Right lobe of liver (tissue), 6 donors: ENCODE measurements at regions not wholly inside any gene's neighbourhood (a gene's known extent, or its start where the extent isn't known, plus 50 kb on each side); places are given as distances from the start of the nearest gene placed in this dataset.

Experiments used
- ATAC-seq, 4 donors: fragments of 200-7000 bp; cut with Tn5 transposase; one replicate each; pipeline ENCODE4 v1.9.1; 2020; ENCODE audit warnings: mild to moderate bottlenecking in 4 of 4, moderate library complexity in 4 of 4
- DNase-seq, 3 donors: peaks; one replicate each; pipeline ENCODE4 v3.0.0-alpha.2; 2020
- H3K27ac ChIP-seq, 3 donors: fragments of 200-600 bp; one replicate each; pipeline ENCODE4 v1.8.0; 2022
- H3K27me3 ChIP-seq, 2 donors: fragments of 200-600 bp; one replicate each; pipeline ENCODE4 v1.8.0; 2022
- H3K36me3 ChIP-seq, 4 donors: fragments of 200-600 bp; sonication (generic) in 1 of 4; one replicate each; pipeline versions ENCODE4 v1.5.1 to v1.8.0; 2017 to 2022; ENCODE audit warnings: control low read depth in 1 of 4
- H3K4me1 ChIP-seq, 4 donors: fragments of 200-600 bp; sonication (generic) in 1 of 4; one replicate each; pipeline versions ENCODE4 v1.5.1 to v1.8.0; 2017 to 2022; ENCODE audit warnings: control low read depth in 1 of 4
- H3K4me3 ChIP-seq, 3 donors: fragments of 200-600 bp; one replicate each; pipeline ENCODE4 v1.8.0; 2022
- H3K9me3 ChIP-seq, 4 donors: fragments of 200-600 bp; sonication (generic) in 1 of 4; one replicate each; pipeline versions ENCODE4 v1.5.1 to v1.8.0; 2017 to 2022; ENCODE audit warnings: control low read depth in 1 of 4
- POLR2A ChIP-seq: fragments of 450-650 bp; IDR thresholded peaks from one replicate; pipeline ENCODE4 v1.6.1; 2017; ENCODE audit warnings: antibody characterized with exemption, mild to moderate bottlenecking
- WGBS: methylation state at CpG from one replicate; pipeline ENCODE4 v1.1.6; 2018; ENCODE audit warnings: low coverage, low lambda C conversion rate; ENCODE audit not compliant: insufficient coverage; ENCODE audit errors: missing lambda C conversion rate; 5-methylcytosine and 5-hydroxymethylcytosine counted together
- intact Hi-C, 2 donors: fragments of 100-400 bp; cut with DNase I; formaldehyde crosslinking; loops; one replicate each; pipeline versions ENCODE4 v1.11.2 to v1.14.1; 2022
- TF ChIP-seq, protein P1 (sequence below), 4 donors: fragments of 200-600 bp in 3 of 4; fragments of 450-650 bp in 1 of 4; IDR thresholded peaks; one replicate each; pipeline versions ENCODE4 v1.5.1 to v1.8.0; 2016 to 2022; ENCODE audit warnings: antibody characterized with exemption in 4 of 4, mild to moderate bottlenecking in 2 of 4
- donor health status: DM: no; HTN: yes; CAD: no.
- donor health status: DM: no; HTN: no; CAD: no.
- donor health status: DM: no; HTN: no; CAD: no.
- donor health status: DM: no; HTN: yes; CAD: no.
- donor health status: DM: no; HTN: yes; CAD: no.

DNA sequence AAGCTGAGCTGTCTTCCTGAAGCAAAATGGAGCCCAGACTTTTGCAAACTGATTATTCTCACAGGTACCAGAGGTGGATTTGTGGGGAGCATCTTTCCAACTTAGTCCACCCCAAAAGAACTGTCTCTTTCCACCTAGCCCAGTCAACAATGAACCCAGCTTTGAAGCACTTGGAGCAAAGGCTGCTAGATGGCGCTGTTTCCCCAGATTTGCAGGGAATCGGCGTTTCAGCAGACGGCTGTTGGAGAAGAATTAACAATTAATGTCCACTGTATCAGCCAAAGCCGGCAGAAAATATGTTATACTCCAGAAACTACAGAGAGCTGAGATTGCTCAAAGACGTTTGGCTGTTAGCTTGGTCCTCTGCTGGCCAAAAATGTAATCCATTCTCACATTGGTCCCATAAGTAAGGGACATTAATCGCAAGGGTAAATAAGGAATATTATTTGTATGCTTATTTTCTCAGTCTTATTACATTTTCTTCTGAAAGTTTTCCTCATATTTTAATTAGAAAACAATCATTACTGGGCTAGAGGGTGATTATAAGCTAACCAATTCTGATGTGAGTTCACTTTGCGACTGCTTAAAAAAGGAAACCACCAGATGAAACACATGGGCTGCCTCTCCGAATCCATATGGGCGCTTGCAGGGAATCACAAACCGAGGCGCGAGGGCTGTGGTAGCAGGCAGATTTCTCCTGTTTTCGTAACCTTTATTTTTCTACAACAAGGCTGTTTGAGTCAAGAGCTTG is 423.8 kb upstream of the MEX3C start:
- no peak for TF ChIP-seq POLR2A
- TF ChIP-seq, protein P1, sequence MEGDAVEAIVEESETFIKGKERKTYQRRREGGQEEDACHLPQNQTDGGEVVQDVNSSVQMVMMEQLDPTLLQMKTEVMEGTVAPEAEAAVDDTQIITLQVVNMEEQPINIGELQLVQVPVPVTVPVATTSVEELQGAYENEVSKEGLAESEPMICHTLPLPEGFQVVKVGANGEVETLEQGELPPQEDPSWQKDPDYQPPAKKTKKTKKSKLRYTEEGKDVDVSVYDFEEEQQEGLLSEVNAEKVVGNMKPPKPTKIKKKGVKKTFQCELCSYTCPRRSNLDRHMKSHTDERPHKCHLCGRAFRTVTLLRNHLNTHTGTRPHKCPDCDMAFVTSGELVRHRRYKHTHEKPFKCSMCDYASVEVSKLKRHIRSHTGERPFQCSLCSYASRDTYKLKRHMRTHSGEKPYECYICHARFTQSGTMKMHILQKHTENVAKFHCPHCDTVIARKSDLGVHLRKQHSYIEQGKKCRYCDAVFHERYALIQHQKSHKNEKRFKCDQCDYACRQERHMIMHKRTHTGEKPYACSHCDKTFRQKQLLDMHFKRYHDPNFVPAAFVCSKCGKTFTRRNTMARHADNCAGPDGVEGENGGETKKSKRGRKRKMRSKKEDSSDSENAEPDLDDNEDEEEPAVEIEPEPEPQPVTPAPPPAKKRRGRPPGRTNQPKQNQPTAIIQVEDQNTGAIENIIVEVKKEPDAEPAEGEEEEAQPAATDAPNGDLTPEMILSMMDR (IDR thresholded peaks at IDR 0.05): peak; percentile 33 to 71 (median 58)
- Histone ChIP-seq H3K4me1 (peaks cover 0 to 4% (median 0%) of the 10 kb centered on the region in 4 donors), H3K36me3 (no peaks in the 10 kb centered on the region), H3K4me3 (no peak overlapping the region), H3K27me3 (no peaks in the 10 kb centered on the region), H3K9me3 (no peaks in the 10 kb centered on the region), H3K27ac (no peak overlapping the region)
- peak; percentile 38 to 56 (median 55) for ATAC-seq
- intact Hi-C loops: no loop called here
- peak in 1 of 3 donors; percentile 34 for DNase-seq
- WGBS: 23% methylated on average over 14 of the region's 14 CpGs

DNA sequence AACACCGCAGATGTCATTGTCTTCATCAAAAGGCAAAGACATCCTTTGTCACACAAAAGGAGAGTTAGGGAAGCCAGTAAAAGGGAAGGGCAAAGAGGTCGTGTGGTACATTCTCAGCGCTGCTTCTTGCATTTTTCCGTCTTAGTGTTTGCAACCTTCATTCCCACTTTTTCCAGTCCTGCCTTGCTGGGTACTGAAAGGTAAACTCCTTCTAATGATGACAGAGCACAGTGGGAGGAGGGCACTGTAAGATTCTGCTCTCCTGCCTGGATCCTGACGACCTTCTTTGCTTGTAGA is 424.3 kb upstream of the MEX3C start:
- Histone ChIP-seq H3K27ac (no peak overlapping the region), H3K4me1 (peaks cover 0 to 4% (median 0%) of the 10 kb centered on the region in 4 donors), H3K9me3 (no peaks in the 10 kb centered on the region), H3K4me3 (no peak overlapping the region), H3K27me3 (no peaks in the 10 kb centered on the region), H3K36me3 (no peaks in the 10 kb centered on the region)
- TF ChIP-seq POLR2A: no peak
- intact Hi-C loops: no loop called here
- 17% methylated on average over 5 of the region's 5 CpGs for WGBS
- ATAC-seq: no peak
- DNase-seq: no peak

DNA sequence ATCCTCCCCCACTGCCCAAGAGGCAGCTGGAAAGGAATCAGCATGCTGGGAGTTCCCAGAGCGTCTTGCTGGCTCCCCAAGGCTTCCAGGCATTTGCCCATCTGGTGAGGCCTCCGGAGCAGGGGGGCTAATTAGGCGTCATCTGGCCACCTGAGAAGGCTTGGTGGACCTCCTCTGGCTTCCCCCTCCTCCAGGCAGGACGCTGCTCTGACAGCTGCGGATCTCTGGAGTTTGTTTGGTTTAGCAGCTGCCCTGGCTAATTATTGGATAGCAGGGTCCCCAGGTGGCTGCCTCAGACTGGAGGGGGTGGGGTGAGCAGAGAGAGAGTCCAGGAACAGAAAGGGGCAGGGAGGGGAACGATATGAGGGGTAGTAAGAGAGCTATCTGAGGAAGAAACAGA is 425.2 kb upstream of the MEX3C start:
- WGBS: 18% methylated on average over 3 of the region's 6 CpGs
- ATAC-seq: no peak
- H3K36me3 ChIP-seq: no peaks in the 10 kb centered on the region
- H3K27me3 ChIP-seq: no peaks in the 10 kb centered on the region
- no peaks in the 10 kb centered on the region for H3K9me3 ChIP-seq
- TF ChIP-seq POLR2A: no peak
- TF ChIP-seq, protein P1 (IDR thresholded peaks at IDR 0.05): no peak
- peaks cover 0 to 4% (median 0%) of the 10 kb centered on the region in 4 donors for H3K4me1 ChIP-seq
- intact Hi-C loops: no loop called here
- no peak overlapping the region for H3K27ac ChIP-seq
- DNase-seq: no peak
- H3K4me3 ChIP-seq: no peak overlapping the region

DNA sequence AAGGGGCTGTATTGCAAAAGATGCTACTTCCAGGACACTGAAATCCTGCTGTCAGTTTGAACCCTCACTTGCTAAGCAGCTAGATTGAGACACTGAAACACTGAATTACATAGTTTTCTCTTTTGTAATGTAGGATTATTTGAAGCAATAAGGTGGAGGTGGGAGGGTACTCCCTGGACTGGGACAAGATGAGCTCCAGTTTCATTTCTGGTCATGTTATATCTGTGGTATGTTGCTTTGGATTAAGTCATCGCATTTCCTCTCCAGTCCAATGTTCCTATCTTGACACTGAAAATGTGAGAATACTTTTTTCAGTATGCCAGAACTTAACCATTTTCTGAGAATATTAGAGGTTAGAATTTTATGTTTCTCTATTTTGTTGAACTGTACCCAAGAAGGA is 426.2 kb upstream of the MEX3C start:
- Histone ChIP-seq H3K27ac (no peak overlapping the region), H3K9me3 (no peaks in the 10 kb centered on the region), H3K36me3 (no peaks in the 10 kb centered on the region), H3K4me3 (no peak overlapping the region), H3K4me1 (peaks cover 0 to 4% (median 0%) of the 10 kb centered on the region in 4 donors), H3K27me3 (no peaks in the 10 kb centered on the region)
- DNase-seq (no peak), ATAC-seq (no peak)
- no peak for TF ChIP-seq POLR2A
- TF ChIP-seq, protein P1 (IDR thresholded peaks at IDR 0.05): no peak
- intact Hi-C loops: no loop called here
- WGBS: 67% methylated on average over 1 of the region's 1 CpG

DNA sequence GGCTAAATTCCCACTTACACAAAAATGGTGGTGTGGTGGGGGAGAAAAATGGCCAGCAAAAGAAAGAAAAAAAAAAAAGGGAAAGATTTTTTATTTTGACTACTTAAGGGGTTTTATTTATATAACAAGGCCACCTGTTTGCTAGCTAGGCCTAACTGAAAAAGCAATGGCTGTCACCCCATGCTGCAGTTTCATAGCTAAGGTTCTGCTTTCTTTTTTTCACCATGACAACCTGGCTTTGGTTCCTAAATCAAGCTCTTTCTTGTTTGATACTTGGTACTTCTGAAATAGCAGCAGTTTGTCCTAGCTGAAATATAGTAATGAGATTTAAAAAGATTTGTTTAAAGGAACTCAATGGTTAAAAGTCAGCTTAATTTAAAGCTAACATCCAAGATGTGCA is 433.2 kb upstream of the MEX3C start:
- intact Hi-C loops: no loop called here
- ATAC-seq (no peak), DNase-seq (no peak)
- no peak overlapping the region for H3K4me3 ChIP-seq
- no peak overlapping the region for H3K27ac ChIP-seq
- H3K4me1 ChIP-seq: no peaks in the 10 kb centered on the region
- no peaks in the 10 kb centered on the region for H3K36me3 ChIP-seq
- H3K27me3 ChIP-seq: no peaks in the 10 kb centered on the region
- TF ChIP-seq, protein P1 (IDR thresholded peaks at IDR 0.05): no peak
- no peak for TF ChIP-seq POLR2A
- peaks cover 0 to 3% (median 0%) of the 10 kb centered on the region in 4 donors for H3K9me3 ChIP-seq
